K562 (cell line): ENCODE measurements at regions not wholly inside any gene's neighbourhood (a gene's known extent, or its start where the extent isn't known, plus 50 kb on each side); places are given as distances from the start of the nearest gene placed in this dataset.

Experiments used
- ATAC-seq: fragments of 200-7000 bp; cut with Tn5 transposase; 3 replicates; pipeline ENCODE4 v1.9.1; 2020; ENCODE audit warnings: moderate library complexity
- BruUV-seq: library from RNA; stranded (reverse); fragments of 400-500 nt; replicated peaks from 2 replicates; lab custom pipeline; 2021; lab: Mats Ljungman, UMichigan
- CTCF ChIA-PET: fragments of 300-600 bp; formaldehyde crosslinking; extraction: SDS; loops from one replicate; lab custom pipeline; 2021; ENCODE audit warnings: low intra/inter-chr PET ratio; lab: Yijun Ruan, JAX
- POLR2A ChIA-PET: fragments of 300-600, 350-650 bp; sonication (Branson Sonifier 250); formaldehyde crosslinking; extraction: SDS; loops from one replicate; lab custom pipeline; 2021; ENCODE audit warnings: antibody characterized with exemption, inconsistent platforms; lab: Yijun Ruan, JAX
- DNase-seq, 4 experiments: peaks; one replicate each; pipeline versions ENCODE4 v3.0.0 to v3.0.0-alpha.2; 2011 to 2018; ENCODE audit warnings: low spot score in 3 of 4, mixed read lengths in 3 of 4; ENCODE audit errors: extremely low read depth in 1 of 4
- FAIRE-seq: peaks from 2 replicates; lab custom pipeline; 2011; peaks lifted over from hg19 to GRCh38; lab: Jason Lieb, UNC
- H2AFZ ChIP-seq: 2 replicates; pipeline ENCODE4 v1.6.0; 2011; ENCODE audit warnings: low read depth, low read length, control low read depth, inconsistent platforms
- H3K27ac ChIP-seq: fragments of 200-600 bp; 3 replicates; pipeline ENCODE4 v1.8.0; 2011; ENCODE audit warnings: low read depth, mild to moderate bottlenecking, control low read depth, inconsistent platforms, low read length, moderate library complexity, mixed read lengths; ENCODE audit errors: extremely low read depth
- H3K27me3 ChIP-seq, 2 experiments: fragments of 300-600 bp in 1 of 2; 2 replicates in 1 of 2; 3 replicates in 1 of 2; pipeline versions ENCODE4 v1.6.0 to v1.8.0; 2011; ENCODE audit warnings: inconsistent platforms in 2 of 2, low read length in 2 of 2, mild to moderate bottlenecking in 1 of 2, mixed read lengths in 1 of 2, moderate library complexity in 1 of 2; ENCODE audit not compliant: control insufficient read depth in 2 of 2, insufficient read depth in 2 of 2
- H3K36me3 ChIP-seq: fragments of 300-600 bp; 3 replicates; pipeline ENCODE4 v1.8.0; 2011; ENCODE audit warnings: mild to moderate bottlenecking, low read length, inconsistent platforms; ENCODE audit not compliant: control insufficient read depth, insufficient read depth
- H3K4me1 ChIP-seq, 2 experiments: fragments of 200-600 bp in 1 of 2; replicated peaks in 1 of 2; 2 replicates in 1 of 2; 3 replicates in 1 of 2; pipeline versions ENCODE4 v1.5.1 to v1.8.0; 2011; ENCODE audit warnings: inconsistent platforms in 2 of 2, low read length in 2 of 2, mild to moderate bottlenecking in 1 of 2, mixed read lengths in 1 of 2, moderate library complexity in 1 of 2; ENCODE audit not compliant: control insufficient read depth in 2 of 2, insufficient read depth in 2 of 2
- H3K4me2 ChIP-seq: 2 replicates; pipeline ENCODE4 v1.6.1; 2011; ENCODE audit warnings: low read length, control low read depth, inconsistent platforms, mixed read lengths; ENCODE audit not compliant: insufficient read depth
- H3K4me3 ChIP-seq: fragments of 200-600 bp; sonication (generic), shearing (Covaris generic); 2 replicates; pipeline ENCODE4 v1.5.1; 2016; ENCODE audit warnings: control low read depth, inconsistent platforms
- H3K79me2 ChIP-seq: fragments of 200-600 bp; 3 replicates; pipeline ENCODE4 v1.8.0; 2011; ENCODE audit warnings: low read length, inconsistent platforms; ENCODE audit not compliant: control insufficient read depth, insufficient read depth
- H3K9ac ChIP-seq, 2 experiments: 2 replicates each; pipeline versions ENCODE4 v1.6.0 to v1.6.1; 2011; ENCODE audit warnings: low read depth in 2 of 2, low read length in 2 of 2, control low read depth in 1 of 2, inconsistent platforms in 1 of 2, mild to moderate bottlenecking in 1 of 2, mixed read lengths in 1 of 2; ENCODE audit not compliant: insufficient read depth in 1 of 2
- H3K9me1 ChIP-seq: one replicate; pipeline ENCODE4 v1.6.0; 2011; ENCODE audit warnings: inconsistent platforms, mild to moderate bottlenecking, low read length, moderate library complexity; ENCODE audit not compliant: control insufficient read depth, insufficient read depth
- H3K9me3 ChIP-seq: replicated peaks from 2 replicates; pipeline ENCODE4 v1.5.1; 2011; ENCODE audit warnings: low read depth, low read length, inconsistent platforms; ENCODE audit not compliant: control insufficient read depth, insufficient read depth
- H4K20me1 ChIP-seq: replicated peaks from 2 replicates; pipeline ENCODE4 v1.6.1; 2011; ENCODE audit warnings: low read length, inconsistent platforms, mixed read lengths; ENCODE audit not compliant: control insufficient read depth, insufficient read depth
- BCLAF1 ChIP-seq, 2 experiments: fragments of 450-650 bp in 1 of 2; IDR thresholded peaks; 2 replicates each; pipeline ENCODE4 v1.6.1; 2011 to 2017; ENCODE audit warnings: low read depth in 2 of 2, antibody characterized with exemption in 1 of 2, borderline replicate concordance in 1 of 2, low read length in 1 of 2, mild to moderate bottlenecking in 1 of 2, mixed read lengths in 1 of 2; ENCODE audit not compliant: control insufficient read depth in 1 of 2
- CEBPG ChIP-seq, 3 experiments: fragments of 200-800 bp in 1 of 3; sonication (Bioruptor generic) in 1 of 3; sonication (generic) in 1 of 3; formaldehyde crosslinking in 1 of 3; IDR thresholded peaks in 2 of 3; conservative IDR thresholded peaks in 1 of 3; 2 replicates each; pipeline versions ENCODE4 v1.6.1 to v1.8.0; 2016 to 2022; ENCODE audit warnings: missing compliant biosample characterization in 2 of 3, missing genetic modification characterization in 2 of 3, mild to moderate bottlenecking in 1 of 3, missing genetic modification reagents in 1 of 3
- CREBBP ChIP-seq: IDR thresholded peaks from one replicate; pipeline ENCODE4 v1.6.1; 2012; ENCODE audit warnings: low read depth, mild to moderate bottlenecking, control low read depth, inconsistent platforms, low read length
- E2F1 ChIP-seq: sonication (generic); formaldehyde crosslinking; IDR thresholded peaks from 2 replicates; pipeline ENCODE4 v1.8.1; 2023; ENCODE audit warnings: mild to moderate bottlenecking, missing genetic modification reagents, moderate library complexity
- ILF3 ChIP-seq: fragments of 450-650 bp; IDR thresholded peaks from 2 replicates; pipeline ENCODE4 v1.6.1; 2018; ENCODE audit warnings: antibody characterized with exemption, mild to moderate bottlenecking, moderate library complexity, borderline replicate concordance
- NCOA2 ChIP-seq, 2 experiments: fragments of 450-650 bp; IDR thresholded peaks; 2 replicates each; pipeline ENCODE4 v1.6.1; 2018; ENCODE audit warnings: mild to moderate bottlenecking in 2 of 2, moderate library complexity in 1 of 2; ENCODE audit not compliant: partially characterized antibody in 2 of 2
- PTBP1 ChIP-seq: fragments of 200-400 bp; formaldehyde crosslinking; IDR thresholded peaks from 2 replicates; pipeline ENCODE4 v1.6.1; 2017; ENCODE audit warnings: low read depth, low read length
- SPI1 ChIP-seq: IDR thresholded peaks from 2 replicates; pipeline ENCODE4 v1.6.1; 2011; ENCODE audit warnings: low read depth, low read length, control low read depth, borderline replicate concordance
- STAT6 ChIP-seq: sonication (generic); formaldehyde crosslinking; IDR thresholded peaks from 2 replicates; pipeline ENCODE4 v1.8.1; 2023; ENCODE audit warnings: mild to moderate bottlenecking, missing genetic modification reagents
- TCF7L2 ChIP-seq: fragments of 150-350 bp; IDR thresholded peaks from 2 replicates; pipeline ENCODE4 v1.6.1; 2016; ENCODE audit warnings: low read depth, mild to moderate bottlenecking, low read length, moderate library complexity
- TEAD2 ChIP-seq: fragments of 450-650 bp; IDR thresholded peaks from 2 replicates; pipeline ENCODE4 v1.6.1; 2016; ENCODE audit warnings: missing genetic modification characterization, control low read depth, missing compliant biosample characterization
- ZNF197 ChIP-seq: fragments of 200-800 bp; sonication (Bioruptor generic); IDR thresholded peaks from 2 replicates; pipeline ENCODE4 v1.6.1; 2016; ENCODE audit warnings: low read depth, missing genetic modification characterization, missing compliant biosample characterization
- ZNF24 ChIP-seq: fragments of 450-650 bp; IDR thresholded peaks from 2 replicates; pipeline ENCODE4 v1.6.1; 2016
- ZNF583 ChIP-seq: fragments of 250-450 bp; sonication (Bioruptor Pico); IDR thresholded peaks from 2 replicates; pipeline ENCODE4 v1.4.0; 2020
- WGBS: fragments of 100-300 bp; shearing (Covaris generic); methylation state at CpG from one replicate; pipeline ENCODE4 v1.1.6; 2016; ENCODE audit warnings: low coverage, mixed read lengths; ENCODE audit not compliant: insufficient coverage; ENCODE audit errors: missing lambda C conversion rate; 5-methylcytosine and 5-hydroxymethylcytosine counted together
- in situ Hi-C: fragments of 300-500 bp; cut with MboI; formaldehyde crosslinking; loops from 4 replicates; pipeline ENCODE4 v1.15.0; 2018; ENCODE audit warnings: inconsistent platforms, mixed read lengths
- intact Hi-C: fragments of 100-400 bp; cut with micrococcal nuclease; formaldehyde crosslinking; loops from 2 replicates; pipeline ENCODE4 v1.14.2; 2022

GRCh38 chr1:55775007-55775406 is 559.8 kb upstream of the USP24 start (continued):
- no peak for TF ChIP-seq STAT6
- no peak for TF ChIP-seq ZNF24
- no peak for TF ChIP-seq ZNF197 (CRISPR knock-in tag)
- TF ChIP-seq SPI1 = no peak

- POLR2A ChIA-PET = no interaction called here
- CTCF ChIA-PET = no interaction called here
- H3K27ac ChIP-seq = no peak overlapping the region
- no peak overlapping the region for H3K4me3 ChIP-seq
- DNase-seq (no peak), ATAC-seq (no peak), FAIRE-seq (no peak)
- BruUV-seq = no TSS peak
- H3K4me1 ChIP-seq = no peaks in the 10 kb centered on the region
- H3K36me3 ChIP-seq = no peaks in the 10 kb centered on the region
- H3K9ac ChIP-seq = no peak overlapping the region
- no peak overlapping the region for H3K4me2 ChIP-seq
- intact Hi-C loops = no loop called here
- H2AFZ ChIP-seq = no peak overlapping the region
- H3K27me3 ChIP-seq = no peaks in the 10 kb centered on the region
- 0% methylated on average over 3 of the region's 3 CpGs for WGBS
- no peaks in the 10 kb centered on the region for H4K20me1 ChIP-seq
- no peaks in the 10 kb centered on the region for H3K79me2 ChIP-seq
- in situ Hi-C loops = no loop called here
- H3K9me3 ChIP-seq = no peaks in the 10 kb centered on the region
- H3K9me1 ChIP-seq = no peaks in the 10 kb centered on the region
- TF ChIP-seq NCOA2 (IDR thresholded peaks at IDR 0.05; ENCODE audit: partially characterized antibody in 2 of 2) (no peak), ZNF583 (CRISPR knock-in tag) (no peak), ILF3 (no peak), E2F1 (CRISPR knock-in tag) (no peak), CEBPG (CRISPR knock-in tag; IDR thresholded peaks at IDR 0.05) (no peak), CEBPG (tag; conservative IDR thresholded peaks at IDR 0.05 in 1 of 2, IDR thresholded peaks at IDR 0.05 in 1 of 2) (no peak), BCLAF1 (IDR thresholded peaks at IDR 0.05; ENCODE audit: borderline replicate concordance in 1 of 2, control insufficient read depth in 1 of 2, low read depth in 2 of 2, low read length in 1 of 2) (no peak), PTBP1 (no peak), TEAD2 (tag) (no peak), CREBBP (no peak), TCF7L2 (no peak)
Measured at GRCh38 chr1:55774446-55774845, 559.3 kb upstream of the USP24 start.
